ENCODE measurements at regions not wholly inside any gene's neighbourhood (a gene's known extent, or its start where the extent isn't known, plus 50 kb on each side); places are given as distances from the start of the nearest gene placed in this dataset.
A peak's percentile ranks its signal among the peaks of the same experiment; 100 is the strongest.

DNA sequence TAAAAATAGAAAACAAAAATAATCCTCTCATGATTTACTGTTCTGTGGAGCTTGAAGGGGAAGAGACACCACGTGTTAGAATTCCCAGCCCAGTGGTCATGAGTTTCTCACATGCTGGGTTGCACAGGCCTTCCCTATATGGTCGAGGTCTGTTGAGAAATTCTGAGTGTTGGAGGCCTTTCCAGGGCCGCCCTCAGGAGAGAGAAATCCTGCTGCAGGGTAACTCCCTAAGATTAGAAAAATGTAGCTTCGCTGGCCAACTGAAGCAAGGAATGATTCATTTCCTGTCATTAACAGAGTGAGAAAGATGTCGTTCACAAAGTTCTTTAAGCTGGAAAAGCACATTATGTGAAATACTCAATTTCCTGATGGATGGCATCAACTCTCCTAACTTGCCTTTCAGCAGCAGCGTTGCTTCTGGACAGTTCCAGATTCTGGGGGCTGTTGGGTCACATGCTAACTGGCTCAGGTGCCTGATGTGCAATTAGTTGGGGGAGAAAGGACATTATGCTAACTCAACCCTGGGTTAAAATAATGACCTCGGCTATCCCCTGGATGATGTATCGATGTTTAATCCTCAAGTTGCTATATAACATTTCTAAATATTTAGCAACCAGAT, 104.8 kb upstream of the CD180 start:
- in situ Hi-C loops (cut with MboI): no loop called here
- ChIA-PET RAD21 (ENCODE audit: unreplicated experiment) (no interaction called here), CTCF (interaction anchor here (0.7 kb wide), 1 partner anchor 257 kb away, joined by 3 read pairs; no protein-coding TSS in a partner anchor), SMC1A (ENCODE audit: uncharacterized antibody, unreplicated experiment) (interaction anchor here (1.0 to 1.5 kb wide), 2 partner anchors 13 to 64 kb away, joined by 3 to 4 read pairs; no protein-coding TSS in a partner anchor), POLR2A (interaction anchor here (0.6 kb wide), 1 partner anchor 457 kb away, joined by 4 read pairs; no protein-coding TSS in a partner anchor)
- TF ChIP-seq SIX5 (IDR thresholded peaks at IDR 0.05; ENCODE audit: low read depth, low read length, severe bottlenecking) (no peak), MTA2 (IDR thresholded peaks at IDR 0.05; ENCODE audit: low read depth) (0 out of 2 replicates have a peak, but pooled peaks have one; percentile 13), EED (IDR thresholded peaks at IDR 0.05; ENCODE audit: low read depth) (peak; percentile 38; the same call in 1 of the 2 replicates), RUNX3 (IDR thresholded peaks at IDR 0.05; ENCODE audit: low read length) (no peak)
- no peak for FAIRE-seq
- no TSS peak for BruUV-seq (replicated peaks)
- Histone ChIP-seq H4K20me1 (ENCODE audit: control insufficient read depth, insufficient read depth) (no peaks in the 10 kb centered on the region), H2AFZ (ENCODE audit: control insufficient read depth, low read depth, low read length) (no peak overlapping the region), H3K4me2 (ENCODE audit: control insufficient read depth, insufficient read depth) (no peak overlapping the region), H3K79me2 (ENCODE audit: control insufficient read depth, insufficient read depth, low read length) (no peaks in the 10 kb centered on the region), H3K4me3 (no peak overlapping the region), H3K9ac (ENCODE audit: control insufficient read depth, insufficient read depth, low read length) (no peak overlapping the region), H3K27ac (ENCODE audit: control insufficient read depth, insufficient read depth) (no peak overlapping the region), H3K9me3 (replicated peaks; ENCODE audit: control insufficient read depth, insufficient read depth, low read length) (no peaks in the 10 kb centered on the region), H3K4me1 (ENCODE audit: control insufficient read depth, insufficient read depth, low read length) (no peaks in the 10 kb centered on the region), H3K36me3 (ENCODE audit: control insufficient read depth in 2 of 2, insufficient read depth in 2 of 2, low read length in 1 of 2) (no peaks in the 10 kb centered on the region), H3K27me3 (replicated peaks in 1 of 2; ENCODE audit: control insufficient read depth in 2 of 2, insufficient read depth in 2 of 2, low read length in 1 of 2) (no peaks in the 10 kb centered on the region)
- no peak for DNase-seq (ENCODE audit: low read depth, low spot score)
- ATAC-seq: peak; percentile 29; the same call in 2 of the 3 replicates
- 25% methylated on average over 8 of the region's 8 CpGs for WGBS (ENCODE audit: insufficient coverage, insufficient replicate concordance, low lambda C conversion rate, missing lambda C conversion rate)
- intact Hi-C loops (cut with micrococcal nuclease; ENCODE audit: unreplicated experiment): no loop called here

DNA sequence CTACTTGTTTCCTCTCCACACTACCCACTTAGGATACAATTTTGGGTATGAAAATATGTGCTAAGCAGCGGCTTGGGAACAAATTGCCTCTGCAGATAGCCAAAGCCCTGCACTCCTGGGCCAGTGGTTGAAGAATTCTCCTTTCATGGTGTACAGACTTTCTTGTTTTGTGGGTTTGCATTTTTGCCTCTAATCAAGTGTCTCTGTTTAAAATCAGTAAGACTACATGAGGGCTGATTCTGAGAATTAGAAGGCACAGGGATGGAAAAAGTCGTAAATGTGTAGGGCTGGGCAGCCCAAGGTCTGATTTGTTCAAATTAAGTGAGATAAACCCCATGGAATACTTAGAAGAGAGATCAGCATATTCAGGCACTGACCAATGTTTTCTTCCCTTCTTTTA, 103.7 kb upstream of the CD180 start:
- Histone ChIP-seq H3K36me3 (ENCODE audit: control insufficient read depth in 2 of 2, insufficient read depth in 2 of 2, low read length in 1 of 2) (no peaks in the 10 kb centered on the region), H3K4me3 (no peak overlapping the region), H3K27ac (ENCODE audit: control insufficient read depth, insufficient read depth) (no peak overlapping the region), H3K79me2 (ENCODE audit: control insufficient read depth, insufficient read depth, low read length) (no peaks in the 10 kb centered on the region), H3K9me3 (replicated peaks; ENCODE audit: control insufficient read depth, insufficient read depth, low read length) (no peaks in the 10 kb centered on the region), H3K4me2 (ENCODE audit: control insufficient read depth, insufficient read depth) (no peak overlapping the region), H2AFZ (ENCODE audit: control insufficient read depth, low read depth, low read length) (no peak overlapping the region), H3K9ac (ENCODE audit: control insufficient read depth, insufficient read depth, low read length) (no peak overlapping the region), H4K20me1 (ENCODE audit: control insufficient read depth, insufficient read depth) (no peaks in the 10 kb centered on the region), H3K4me1 (ENCODE audit: control insufficient read depth, insufficient read depth, low read length) (no peaks in the 10 kb centered on the region), H3K27me3 (replicated peaks in 1 of 2; ENCODE audit: control insufficient read depth in 2 of 2, insufficient read depth in 2 of 2, low read length in 1 of 2) (no peaks in the 10 kb centered on the region)
- FAIRE-seq (no peak), DNase-seq (ENCODE audit: low read depth, low spot score) (no peak), ATAC-seq (no peak)
- no TSS peak for BruUV-seq (replicated peaks)
- 34% methylated on average over 2 of the region's 2 CpGs for WGBS (ENCODE audit: insufficient coverage, insufficient replicate concordance, low lambda C conversion rate, missing lambda C conversion rate)
- ChIA-PET POLR2A (no interaction called here), SMC1A (ENCODE audit: uncharacterized antibody, unreplicated experiment) (no interaction called here), CTCF (interaction anchor here (0.6 kb wide), 1 partner anchor 384 kb away, joined by 3 read pairs; no protein-coding TSS in a partner anchor), RAD21 (ENCODE audit: unreplicated experiment) (no interaction called here)
- in situ Hi-C loops (cut with MboI): no loop called here
- intact Hi-C loops (cut with micrococcal nuclease; ENCODE audit: unreplicated experiment): no loop called here
- TF ChIP-seq ZBED1 (IDR thresholded peaks at IDR 0.05; ENCODE audit: borderline replicate concordance): no peak
- TF ChIP-seq, protein P1, sequence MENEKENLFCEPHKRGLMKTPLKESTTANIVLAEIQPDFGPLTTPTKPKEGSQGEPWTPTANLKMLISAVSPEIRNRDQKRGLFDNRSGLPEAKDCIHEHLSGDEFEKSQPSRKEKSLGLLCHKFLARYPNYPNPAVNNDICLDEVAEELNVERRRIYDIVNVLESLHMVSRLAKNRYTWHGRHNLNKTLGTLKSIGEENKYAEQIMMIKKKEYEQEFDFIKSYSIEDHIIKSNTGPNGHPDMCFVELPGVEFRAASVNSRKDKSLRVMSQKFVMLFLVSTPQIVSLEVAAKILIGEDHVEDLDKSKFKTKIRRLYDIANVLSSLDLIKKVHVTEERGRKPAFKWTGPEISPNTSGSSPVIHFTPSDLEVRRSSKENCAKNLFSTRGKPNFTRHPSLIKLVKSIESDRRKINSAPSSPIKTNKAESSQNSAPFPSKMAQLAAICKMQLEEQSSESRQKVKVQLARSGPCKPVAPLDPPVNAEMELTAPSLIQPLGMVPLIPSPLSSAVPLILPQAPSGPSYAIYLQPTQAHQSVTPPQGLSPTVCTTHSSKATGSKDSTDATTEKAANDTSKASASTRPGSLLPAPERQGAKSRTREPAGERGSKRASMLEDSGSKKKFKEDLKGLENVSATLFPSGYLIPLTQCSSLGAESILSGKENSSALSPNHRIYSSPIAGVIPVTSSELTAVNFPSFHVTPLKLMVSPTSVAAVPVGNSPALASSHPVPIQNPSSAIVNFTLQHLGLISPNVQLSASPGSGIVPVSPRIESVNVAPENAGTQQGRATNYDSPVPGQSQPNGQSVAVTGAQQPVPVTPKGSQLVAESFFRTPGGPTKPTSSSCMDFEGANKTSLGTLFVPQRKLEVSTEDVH (IDR thresholded peaks at IDR 0.05; ENCODE audit: low read depth, partially characterized antibody): no peak
- TF ChIP-seq, protein P2, sequence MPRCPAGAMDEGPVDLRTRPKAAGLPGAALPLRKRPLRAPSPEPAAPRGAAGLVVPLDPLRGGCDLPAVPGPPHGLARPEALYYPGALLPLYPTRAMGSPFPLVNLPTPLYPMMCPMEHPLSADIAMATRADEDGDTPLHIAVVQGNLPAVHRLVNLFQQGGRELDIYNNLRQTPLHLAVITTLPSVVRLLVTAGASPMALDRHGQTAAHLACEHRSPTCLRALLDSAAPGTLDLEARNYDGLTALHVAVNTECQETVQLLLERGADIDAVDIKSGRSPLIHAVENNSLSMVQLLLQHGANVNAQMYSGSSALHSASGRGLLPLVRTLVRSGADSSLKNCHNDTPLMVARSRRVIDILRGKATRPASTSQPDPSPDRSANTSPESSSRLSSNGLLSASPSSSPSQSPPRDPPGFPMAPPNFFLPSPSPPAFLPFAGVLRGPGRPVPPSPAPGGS (IDR thresholded peaks at IDR 0.05; ENCODE audit: borderline replicate concordance, insufficient read depth, low read depth, low read length, poor library complexity, severe bottlenecking): no peak
- TF ChIP-seq, protein P3, sequence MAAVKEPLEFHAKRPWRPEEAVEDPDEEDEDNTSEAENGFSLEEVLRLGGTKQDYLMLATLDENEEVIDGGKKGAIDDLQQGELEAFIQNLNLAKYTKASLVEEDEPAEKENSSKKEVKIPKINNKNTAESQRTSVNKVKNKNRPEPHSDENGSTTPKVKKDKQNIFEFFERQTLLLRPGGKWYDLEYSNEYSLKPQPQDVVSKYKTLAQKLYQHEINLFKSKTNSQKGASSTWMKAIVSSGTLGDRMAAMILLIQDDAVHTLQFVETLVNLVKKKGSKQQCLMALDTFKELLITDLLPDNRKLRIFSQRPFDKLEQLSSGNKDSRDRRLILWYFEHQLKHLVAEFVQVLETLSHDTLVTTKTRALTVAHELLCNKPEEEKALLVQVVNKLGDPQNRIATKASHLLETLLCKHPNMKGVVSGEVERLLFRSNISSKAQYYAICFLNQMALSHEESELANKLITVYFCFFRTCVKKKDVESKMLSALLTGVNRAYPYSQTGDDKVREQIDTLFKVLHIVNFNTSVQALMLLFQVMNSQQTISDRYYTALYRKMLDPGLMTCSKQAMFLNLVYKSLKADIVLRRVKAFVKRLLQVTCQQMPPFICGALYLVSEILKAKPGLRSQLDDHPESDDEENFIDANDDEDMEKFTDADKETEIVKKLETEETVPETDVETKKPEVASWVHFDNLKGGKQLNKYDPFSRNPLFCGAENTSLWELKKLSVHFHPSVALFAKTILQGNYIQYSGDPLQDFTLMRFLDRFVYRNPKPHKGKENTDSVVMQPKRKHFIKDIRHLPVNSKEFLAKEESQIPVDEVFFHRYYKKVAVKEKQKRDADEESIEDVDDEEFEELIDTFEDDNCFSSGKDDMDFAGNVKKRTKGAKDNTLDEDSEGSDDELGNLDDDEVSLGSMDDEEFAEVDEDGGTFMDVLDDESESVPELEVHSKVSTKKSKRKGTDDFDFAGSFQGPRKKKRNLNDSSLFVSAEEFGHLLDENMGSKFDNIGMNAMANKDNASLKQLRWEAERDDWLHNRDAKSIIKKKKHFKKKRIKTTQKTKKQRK (IDR thresholded peaks at IDR 0.05; ENCODE audit: low read depth, low read length): no peak
